ENCODE measurements at regions not wholly inside any gene's neighbourhood (a gene's known extent, or its start where the extent isn't known, plus 50 kb on each side); places are given as distances from the start of the nearest gene placed in this dataset.

GRCh38 chr2:2904721-2905350, 472.8 kb downstream of the EIPR1 start:
- TF ChIP-seq POLR2AphosphoS5 (IDR thresholded peaks at IDR 0.05), result no peak
- no peak for TF ChIP-seq CTCF (IDR thresholded peaks at IDR 0.05 in 8 of 11, conservative IDR thresholded peaks at IDR 0.05 in 3 of 11)
- no peak for TF ChIP-seq POLR2A (IDR thresholded peaks at IDR 0.05)

Measured in spleen (tissue), 7 donors.